Activated CD8-positive, alpha-beta memory T cell treated with anti-CD3 and anti-CD28 coated beads for 4 hours (primary cell): ENCODE measurements at regions not wholly inside any gene's neighbourhood (a gene's known extent, or its start where the extent isn't known, plus 50 kb on each side); places are given as distances from the start of the nearest gene placed in this dataset.
"Not testable (repeated sequence)": the region's sequence is repeated elsewhere in the genome, so short reads cannot be mapped to it uniquely, and the experiment has no call there.

Experiments used
- DNase-seq, 2 donors: peaks; one replicate each; pipeline ENCODE4 v3.0.0-alpha.2; 2020; ENCODE audit warnings: low read depth in 2 of 2

DNA sequence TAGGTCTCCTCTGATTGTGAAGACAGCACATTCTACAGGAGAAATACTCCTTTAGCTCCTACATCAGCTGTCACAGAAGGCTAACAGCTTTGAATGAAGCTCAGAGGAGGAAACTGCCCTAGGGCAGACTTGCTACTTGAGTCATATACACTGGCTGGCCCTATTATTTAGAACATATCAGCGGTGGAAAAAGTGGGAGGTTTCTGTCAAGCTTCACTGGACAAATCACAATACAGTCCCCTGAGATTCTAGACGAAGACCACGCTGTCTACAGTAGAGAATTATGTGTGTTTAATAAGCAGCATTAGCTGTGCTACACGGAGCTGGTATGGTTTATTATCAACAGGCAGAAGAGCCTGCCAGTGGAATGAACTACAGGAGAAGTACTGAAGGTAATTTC is 230.9 kb upstream of the FSIP2 start:
- no peak for DNase-seq

DNA sequence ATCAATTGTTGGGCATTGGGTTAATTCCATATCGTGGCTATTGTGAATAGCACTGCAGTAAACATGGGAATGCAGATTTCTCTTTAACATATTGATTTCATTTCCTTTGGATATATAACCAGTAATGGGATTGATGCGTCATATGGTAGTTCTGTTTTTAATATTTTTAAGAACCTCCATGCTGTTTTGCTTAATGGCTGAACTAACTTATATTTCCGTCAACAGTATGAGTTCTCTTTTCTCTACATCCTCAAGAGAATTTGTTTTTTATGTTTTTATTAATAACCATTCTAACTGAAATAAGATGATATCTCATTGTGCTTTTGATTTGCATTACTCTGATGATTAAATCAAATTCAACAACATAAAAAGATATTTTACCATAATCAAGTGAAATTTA is 228.5 kb upstream of the FSIP2 start:
- DNase-seq, result no peak

DNA sequence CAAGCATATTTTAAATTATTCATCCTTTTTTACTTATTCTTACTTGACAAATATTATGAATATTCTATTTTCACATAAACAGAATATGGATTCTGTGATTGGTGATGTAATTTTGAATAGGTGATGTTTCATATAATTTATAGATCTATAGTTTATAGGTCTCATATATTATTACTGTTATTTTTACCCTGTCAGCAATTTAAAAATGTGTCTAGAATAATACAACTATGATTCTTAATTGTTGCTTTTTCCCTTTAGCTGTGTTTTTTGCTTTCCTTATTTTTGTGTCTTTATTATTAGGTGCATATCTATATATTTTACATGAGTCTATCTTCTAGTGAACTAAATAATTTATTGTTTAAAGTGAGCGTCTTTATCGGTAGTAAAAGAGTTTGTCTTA is 226.7 kb upstream of the FSIP2 start:
- DNase-seq, result no peak

DNA sequence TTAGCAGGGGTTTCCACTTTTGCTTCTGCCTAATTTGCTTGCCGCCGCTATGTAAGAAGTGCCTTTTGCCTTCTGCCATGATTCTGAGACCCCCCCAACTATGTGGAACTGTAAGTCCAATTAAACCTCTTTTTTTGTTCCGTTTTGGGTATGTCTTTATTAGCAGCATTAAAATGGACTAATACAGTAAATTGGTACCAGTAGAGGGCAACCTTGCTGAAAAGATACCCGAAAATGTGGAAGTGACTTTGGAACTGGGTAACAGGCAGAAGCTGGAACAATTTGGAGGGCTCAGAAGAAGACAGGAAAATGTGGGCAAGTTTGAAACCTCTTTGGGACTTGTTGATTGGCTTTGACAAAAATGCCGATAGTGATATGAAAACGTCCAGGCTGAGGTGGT is 216.1 kb upstream of the FSIP2 start:
- no peak for DNase-seq

- not testable (repeated sequence) for DNase-seq
Measured at GRCh38 chr2:185524242-185524641, 214.4 kb upstream of the FSIP2 start.

DNA sequence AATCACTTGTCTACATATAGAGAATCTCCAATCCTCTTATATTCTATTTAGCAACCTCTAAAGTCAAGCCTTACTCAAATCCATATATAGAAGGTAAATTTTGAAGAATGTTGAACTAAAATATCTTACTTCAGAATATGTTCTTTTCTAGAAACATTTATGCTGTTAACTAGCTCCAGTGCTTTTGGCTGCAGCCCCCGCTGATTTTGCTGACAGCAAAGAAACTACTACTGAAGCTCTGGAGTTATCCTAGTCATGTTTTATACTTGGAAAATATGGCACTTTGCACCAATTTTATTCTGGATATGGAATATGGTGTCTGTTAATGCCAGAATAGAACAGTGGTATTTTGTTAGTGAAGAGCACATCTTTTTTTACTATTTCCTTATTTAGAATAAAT is 212.4 kb upstream of the FSIP2 start:
- DNase-seq, result no peak

DNA sequence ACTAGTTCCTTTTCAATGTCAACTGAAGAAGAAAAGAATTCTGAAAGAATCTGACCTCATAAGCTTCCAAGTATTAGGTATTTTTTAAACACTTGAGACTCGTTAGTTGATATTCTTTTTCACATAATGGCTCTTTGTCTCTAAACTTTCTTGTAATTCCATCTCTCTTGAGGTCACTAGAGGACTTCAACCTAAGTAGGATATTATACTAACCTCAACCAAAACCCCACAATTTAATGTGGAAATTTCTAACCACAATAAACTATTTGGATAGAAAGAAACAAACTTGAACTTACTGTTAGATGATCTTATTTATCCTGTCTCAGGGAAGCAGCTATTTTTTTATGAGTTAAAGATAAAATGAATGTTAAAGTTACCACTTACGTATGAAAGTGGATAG is 206.9 kb upstream of the FSIP2 start:
- no peak for DNase-seq

DNA sequence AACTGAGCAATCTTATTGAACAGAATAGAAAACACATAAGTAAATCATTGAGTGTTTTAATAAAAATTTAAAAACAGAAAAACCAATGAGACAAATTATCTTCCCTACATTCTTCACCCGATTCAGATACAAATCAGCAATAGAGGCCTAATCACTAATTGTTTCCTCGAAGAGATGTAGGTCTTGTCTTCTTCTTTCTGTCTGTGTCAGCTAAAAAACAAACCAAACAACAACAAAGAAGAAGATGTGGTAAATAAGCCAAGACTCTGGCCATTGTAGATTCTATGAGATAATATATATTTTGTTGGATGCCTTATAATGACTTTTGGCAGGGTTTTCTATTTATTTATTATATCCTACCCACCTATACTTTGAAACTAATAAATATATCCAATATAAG is 200.9 kb upstream of the FSIP2 start:
- no peak for DNase-seq

- DNase-seq, result no peak
Measured at GRCh38 chr2:185567196-185567595, 171.4 kb upstream of the FSIP2 start.

DNA sequence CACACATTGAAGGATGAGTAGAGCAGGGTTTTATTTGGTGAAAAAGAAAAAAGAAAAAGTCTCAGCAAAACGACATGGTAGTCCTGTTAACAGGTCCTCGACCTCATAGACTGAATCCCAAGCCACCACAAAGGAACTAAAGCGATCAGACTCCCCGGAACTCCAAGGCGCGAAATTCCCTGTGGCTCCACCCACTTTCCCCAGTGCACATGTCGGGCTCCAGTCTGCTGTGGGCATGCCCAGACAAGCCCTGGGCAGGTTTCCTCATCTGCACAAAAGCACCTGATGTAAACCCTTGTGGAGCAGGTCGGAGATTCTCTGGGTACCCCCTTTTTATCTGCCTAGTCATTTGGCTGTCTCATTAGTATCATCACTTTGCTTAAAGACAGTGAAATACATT is 170.7 kb upstream of the FSIP2 start:
- no peak for DNase-seq

DNA sequence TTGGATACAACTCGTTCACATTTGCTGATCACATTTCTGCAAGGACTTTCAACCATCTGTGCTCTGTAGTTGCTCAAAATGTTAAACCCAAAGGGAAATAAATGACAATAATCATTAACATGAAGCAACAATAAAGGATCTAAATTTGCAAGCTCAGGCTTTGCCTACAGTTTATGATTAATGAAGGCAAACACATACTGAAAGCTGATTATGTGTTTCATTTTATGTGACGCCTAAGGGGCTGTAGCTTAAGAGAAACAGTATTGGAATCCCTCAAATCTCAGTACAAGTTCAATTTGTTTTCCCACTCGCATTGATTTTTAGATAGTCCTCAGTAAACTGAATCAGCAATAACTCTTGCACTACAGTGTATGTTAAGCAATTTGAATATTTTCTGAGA is 160.3 kb upstream of the FSIP2 start:
- no peak for DNase-seq

GRCh38 chr2:185583058-185583816 is 155.4 kb upstream of the FSIP2 start:
- DNase-seq, result no peak

DNA sequence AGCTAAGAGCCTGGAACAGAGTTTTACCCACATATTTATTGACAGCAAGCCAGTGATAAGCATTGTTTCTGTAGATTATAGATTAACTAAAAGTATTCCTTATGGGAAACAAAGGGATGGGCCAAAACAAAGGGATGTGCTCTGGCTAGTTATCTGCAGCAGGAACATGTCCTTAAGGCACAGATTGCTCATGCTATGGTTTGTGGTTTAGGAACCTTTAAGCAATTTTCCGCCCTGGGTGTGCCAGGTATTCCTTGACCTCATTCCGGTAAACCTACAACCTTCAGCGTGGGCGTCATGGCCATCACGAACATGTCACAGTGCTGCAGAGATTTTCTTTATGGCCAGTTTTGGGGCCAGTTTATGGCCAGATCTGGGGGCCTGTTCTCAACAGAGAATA is 153.4 kb upstream of the FSIP2 start:
- DNase-seq, result not testable (repeated sequence)

GRCh38 chr2:185591276-185591675 is 147.3 kb upstream of the FSIP2 start:
- DNase-seq, result not testable (repeated sequence)

- DNase-seq, result no peak
Measured at GRCh38 chr2:185607945-185608344, 130.7 kb upstream of the FSIP2 start.

GRCh38 chr2:185608799-185609198 is 129.8 kb upstream of the FSIP2 start:
- DNase-seq, result no peak

GRCh38 chr2:185610301-185610700 is 128.3 kb upstream of the FSIP2 start:
- DNase-seq, result no peak

DNA sequence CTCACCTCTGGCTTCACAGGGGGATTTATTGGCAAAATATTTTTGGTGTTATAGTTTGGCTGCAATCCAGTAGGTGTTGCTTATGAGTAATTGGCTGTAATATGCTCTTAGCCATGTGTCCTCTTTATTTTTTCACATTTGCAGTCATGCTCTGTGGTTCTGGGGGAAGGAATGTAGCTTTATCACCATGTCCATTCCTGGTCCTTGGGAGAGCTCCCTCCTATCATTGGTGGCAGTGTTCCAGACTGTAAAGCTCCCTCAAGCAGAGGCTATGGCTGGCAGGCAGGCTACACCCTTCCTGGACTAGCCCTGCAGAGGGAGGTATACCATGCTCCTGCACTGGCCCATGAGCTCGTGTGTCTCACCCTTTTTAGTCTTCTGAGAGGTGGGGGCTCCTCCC is 120.0 kb upstream of the FSIP2 start:
- no peak for DNase-seq

DNA sequence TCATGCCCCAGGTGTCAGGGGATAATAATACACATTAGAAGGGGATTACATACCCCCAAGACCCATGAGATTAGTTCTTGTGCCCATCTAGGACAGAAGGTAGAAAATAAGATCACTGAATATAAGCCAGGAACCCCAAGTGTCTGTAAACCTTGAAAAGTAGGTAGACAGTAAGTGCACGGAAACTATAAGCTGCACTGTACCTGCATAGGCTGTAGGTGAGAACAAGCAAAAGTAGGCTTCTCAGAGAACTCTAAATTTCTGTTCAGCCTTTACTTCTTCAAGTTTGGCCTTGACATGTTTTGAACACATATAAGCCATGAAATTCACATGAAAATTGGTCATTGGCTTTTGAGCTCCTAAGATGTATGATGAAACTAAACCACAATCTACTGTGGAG is 113.0 kb upstream of the FSIP2 start:
- DNase-seq, result no peak

DNA sequence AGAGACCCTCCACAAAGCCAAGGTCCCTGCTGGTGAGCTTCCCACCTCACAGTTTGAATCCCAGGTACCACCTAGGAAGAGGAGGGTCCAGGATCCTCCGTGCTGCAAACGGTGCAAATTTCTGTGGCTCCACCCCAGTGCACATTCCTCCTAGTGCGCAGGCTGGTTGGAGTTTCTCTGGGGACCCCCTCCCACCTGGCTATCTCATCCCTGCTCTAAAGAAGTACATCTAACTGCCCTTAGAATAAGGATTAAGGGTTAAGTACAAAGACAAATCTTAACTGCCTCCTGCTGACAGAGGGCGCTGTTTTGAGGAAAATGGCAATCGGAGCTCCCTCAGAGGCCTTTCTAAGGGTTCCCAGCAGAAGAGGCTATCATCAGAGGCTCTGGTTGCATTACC is 109.6 kb upstream of the FSIP2 start:
- no peak for DNase-seq

- DNase-seq, result no peak
Measured at GRCh38 chr2:185633621-185634020, 105.0 kb upstream of the FSIP2 start.

GRCh38 chr2:185638771-185639170 is 99.8 kb upstream of the FSIP2 start:
- DNase-seq, result no peak

- no peak for DNase-seq
Measured at GRCh38 chr2:185640588-185640987, 98.0 kb upstream of the FSIP2 start.

DNA sequence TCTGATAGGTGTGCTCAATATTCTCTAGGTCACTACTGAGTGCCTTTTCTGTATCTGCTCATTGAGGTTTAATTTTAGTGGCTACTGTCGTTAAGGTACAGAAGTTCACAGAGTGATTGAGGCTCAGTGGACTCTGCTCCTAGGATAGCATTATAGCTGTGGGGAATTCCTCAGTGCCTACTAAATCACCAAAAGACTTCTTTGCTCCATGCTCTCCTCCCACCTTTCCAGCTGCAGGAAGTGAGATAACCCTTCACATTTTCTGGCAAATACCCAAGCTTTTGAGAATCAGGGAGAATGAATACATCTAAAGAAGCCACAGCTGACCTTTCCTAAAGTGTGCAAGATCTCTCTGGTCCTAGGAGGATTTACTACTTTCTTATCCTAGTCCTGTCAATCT is 95.2 kb upstream of the FSIP2 start:
- DNase-seq, result no peak
